GM18861 (cell line): ENCODE measurements at regions not wholly inside any gene's neighbourhood (a gene's known extent, or its start where the extent isn't known, plus 50 kb on each side); places are given as distances from the start of the nearest gene placed in this dataset.

Experiments
- ATAC-seq: cut with Tn5 transposase; IDR thresholded peaks from one replicate; pipeline ENCODE4 v1.9.1; 2021; ENCODE audit not compliant: unreplicated experiment

- ATAC-seq, result no peak
These were observed 219.2 kb downstream of the C6orf118 start for GRCh38 chr6:165090242-165090641.

GRCh38 chr6:165086814-165087213, 222.6 kb downstream of the C6orf118 start:
- ATAC-seq, result no peak

GRCh38 chr6:165082636-165083035, 226.8 kb downstream of the C6orf118 start:
- ATAC-seq, result no peak

- no peak for ATAC-seq
These were observed 227.4 kb downstream of the C6orf118 start for GRCh38 chr6:165081944-165082532.

GRCh38 chr6:165077876-165078275, 231.5 kb downstream of the C6orf118 start:
- ATAC-seq, result no peak

GRCh38 chr6:165071906-165072305, 237.5 kb downstream of the C6orf118 start:
- ATAC-seq, result no peak

- no peak for ATAC-seq
These were observed 248.7 kb downstream of the C6orf118 start for GRCh38 chr6:165060720-165061119.

- ATAC-seq, result no peak
These were observed 250.4 kb downstream of the C6orf118 start for GRCh38 chr6:165059032-165059431.

- no peak for ATAC-seq
These were observed 253.1 kb downstream of the C6orf118 start for GRCh38 chr6:165056292-165056691.

- no peak for ATAC-seq
These were observed 254.2 kb downstream of the C6orf118 start for GRCh38 chr6:165055231-165055630.

GRCh38 chr6:165052561-165053480, 256.6 kb downstream of the C6orf118 start:
- no peak for ATAC-seq

- no peak for ATAC-seq
These were observed 260.0 kb downstream of the C6orf118 start for GRCh38 chr6:165049362-165049761.

- ATAC-seq, result no peak
These were observed 261.5 kb downstream of the C6orf118 start for GRCh38 chr6:165047952-165048351.

GRCh38 chr6:165045631-165046030, 263.8 kb downstream of the C6orf118 start:
- no peak for ATAC-seq

GRCh38 chr6:165042912-165043311, 266.5 kb downstream of the C6orf118 start:
- ATAC-seq, result no peak

- no peak for ATAC-seq
These were observed 269.0 kb downstream of the C6orf118 start for GRCh38 chr6:165040440-165040839.

- no peak for ATAC-seq
These were observed 275.1 kb downstream of the C6orf118 start for GRCh38 chr6:165034271-165034741.

- ATAC-seq, result no peak
These were observed 277.9 kb downstream of the C6orf118 start for GRCh38 chr6:165031502-165031901.

- ATAC-seq, result no peak
These were observed 284.4 kb downstream of the C6orf118 start for GRCh38 chr6:165025040-165025439.

- no peak for ATAC-seq
These were observed 289.7 kb downstream of the C6orf118 start for GRCh38 chr6:165019681-165020080.

- no peak for ATAC-seq
These were observed 293.7 kb downstream of the C6orf118 start for GRCh38 chr6:165015676-165016075.

- ATAC-seq, result no peak
These were observed 295.7 kb downstream of the C6orf118 start for GRCh38 chr6:165013701-165014100.
